OCI-M2 (cell line): ENCODE measurements at regions not wholly inside any gene's neighbourhood (a gene's known extent, or its start where the extent isn't known, plus 50 kb on each side); places are given as distances from the start of the nearest gene placed in this dataset.
"Not testable (repeated sequence)": the region's sequence is repeated elsewhere in the genome, so short reads cannot be mapped to it uniquely, and the experiment has no call there.

Source experiments
- DNase-seq: peaks from one replicate; lab custom pipeline; 2025; ENCODE audit not compliant: unreplicated experiment; lab: John Stamatoyannopoulos, UW

DNA sequence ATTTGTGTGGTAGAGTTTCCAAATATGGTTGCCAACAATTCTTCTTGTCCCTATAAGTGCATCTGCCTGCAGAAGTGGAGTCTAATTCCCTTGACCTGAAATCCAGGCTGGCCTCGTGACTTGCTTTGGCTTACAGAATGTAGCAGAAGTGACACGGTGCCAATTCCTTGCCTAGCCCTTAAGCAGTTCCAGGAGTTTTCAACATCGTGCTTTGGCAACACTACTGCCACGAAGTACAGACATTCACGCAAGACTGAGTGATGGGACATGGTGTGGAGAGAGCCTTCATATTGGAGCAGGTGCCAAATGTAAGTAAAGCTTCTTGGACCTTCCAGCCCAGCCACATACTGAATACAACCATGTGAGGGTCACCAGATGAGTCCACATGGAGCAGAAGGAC, 92.9 kb upstream of the NEK6 start:
- DNase-seq = no peak

DNA sequence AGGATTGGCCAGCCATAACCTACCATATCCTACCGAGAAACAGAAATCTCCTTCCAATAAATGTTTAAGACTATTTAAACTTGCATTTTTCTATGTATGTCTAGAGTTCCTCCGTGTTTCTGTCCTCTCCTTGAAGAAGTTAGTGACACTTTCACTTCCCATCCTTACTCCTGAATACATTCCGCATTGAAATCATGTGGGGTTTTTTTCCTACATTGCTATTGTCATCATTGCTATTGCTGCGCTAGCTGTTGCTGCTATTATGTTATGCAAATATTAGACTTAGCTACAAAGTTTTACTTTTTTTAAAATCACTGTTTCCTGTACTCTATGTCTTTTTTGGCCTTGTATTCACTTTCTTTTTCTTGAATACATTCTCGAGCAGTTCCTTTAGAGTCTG, 83.3 kb upstream of the NEK6 start:
- DNase-seq = no peak

DNA sequence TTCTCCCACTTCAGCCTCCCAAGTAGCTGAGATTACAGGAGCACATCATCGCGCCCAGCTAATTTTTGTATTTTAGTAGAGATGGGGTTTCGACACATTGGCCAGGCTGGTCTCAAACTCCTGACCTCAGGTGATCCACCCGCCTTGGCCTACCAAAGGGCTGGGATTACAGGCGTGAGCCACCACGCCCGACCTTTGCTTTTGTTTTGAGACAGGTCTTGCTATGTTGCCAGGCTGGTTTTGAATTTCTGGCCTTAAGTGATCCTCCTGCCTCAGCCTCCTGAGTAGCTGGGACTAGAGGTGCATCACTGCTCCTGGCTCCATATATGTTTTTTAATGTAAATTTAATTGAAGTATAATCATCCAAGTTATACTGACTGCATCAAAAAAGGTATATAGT, 80.2 kb upstream of the NEK6 start:
- not testable (repeated sequence) for DNase-seq

DNA sequence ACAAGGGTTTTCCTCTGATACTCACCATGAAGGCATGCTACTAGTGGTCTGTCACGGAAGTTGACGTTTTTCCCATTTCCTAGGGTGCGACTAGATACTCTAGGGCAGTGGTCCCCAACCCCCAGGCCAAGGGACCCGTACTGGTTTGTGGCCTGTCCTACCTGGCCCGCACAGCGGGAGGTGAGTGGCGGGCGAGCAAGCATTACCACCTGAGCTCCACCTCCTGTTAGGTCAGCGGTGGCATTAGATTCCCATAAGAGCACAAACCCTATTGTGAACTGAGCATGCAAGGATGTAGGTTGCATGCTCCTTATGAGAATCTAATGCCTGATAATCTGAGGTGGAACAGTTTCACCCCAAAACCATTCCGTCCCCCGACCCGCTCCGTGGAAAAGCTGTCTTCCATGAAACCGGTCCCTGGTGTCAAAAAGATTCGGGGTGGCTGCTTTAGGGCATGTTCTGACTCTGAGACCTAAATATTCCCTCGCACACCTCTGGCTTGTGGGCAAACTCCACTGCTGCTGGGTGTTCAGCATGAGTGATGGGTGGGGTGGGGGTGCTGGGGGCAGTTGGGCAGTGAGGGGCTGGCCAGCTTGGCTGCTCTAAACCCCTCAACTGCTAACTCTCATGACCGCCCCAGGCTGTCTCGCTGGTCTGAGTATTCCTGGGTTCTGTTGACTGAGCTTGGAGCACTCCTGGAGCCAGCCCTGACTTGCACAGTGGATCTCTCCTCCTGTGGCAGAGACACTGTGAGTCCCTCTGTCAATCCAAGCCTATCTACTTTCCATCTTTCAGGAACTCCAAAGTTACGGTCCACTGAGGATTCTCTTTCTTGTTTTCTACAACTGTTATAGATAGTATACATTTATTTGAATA, 78.3 kb upstream of the NEK6 start:
- DNase-seq = no peak

DNA sequence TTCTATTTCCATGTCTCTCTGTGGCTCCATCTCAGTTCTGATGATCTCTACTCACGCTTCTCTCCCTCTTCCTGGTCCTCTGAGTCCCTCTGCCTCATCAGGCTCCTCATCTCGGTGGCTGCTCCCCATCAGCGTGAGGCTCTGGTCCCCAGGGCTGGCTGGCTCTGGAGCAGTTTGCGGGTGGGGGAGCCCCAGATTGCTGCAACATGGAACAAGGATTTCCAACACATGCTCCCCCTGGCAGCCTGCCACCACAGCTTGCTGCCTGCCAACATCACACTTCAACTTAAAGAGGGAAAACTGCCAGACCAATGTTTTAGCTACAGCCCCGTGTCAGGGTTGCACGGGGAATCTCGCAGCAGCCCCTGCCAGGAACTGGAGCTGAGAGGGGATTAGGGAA, 77.2 kb upstream of the NEK6 start:
- DNase-seq = no peak

DNA sequence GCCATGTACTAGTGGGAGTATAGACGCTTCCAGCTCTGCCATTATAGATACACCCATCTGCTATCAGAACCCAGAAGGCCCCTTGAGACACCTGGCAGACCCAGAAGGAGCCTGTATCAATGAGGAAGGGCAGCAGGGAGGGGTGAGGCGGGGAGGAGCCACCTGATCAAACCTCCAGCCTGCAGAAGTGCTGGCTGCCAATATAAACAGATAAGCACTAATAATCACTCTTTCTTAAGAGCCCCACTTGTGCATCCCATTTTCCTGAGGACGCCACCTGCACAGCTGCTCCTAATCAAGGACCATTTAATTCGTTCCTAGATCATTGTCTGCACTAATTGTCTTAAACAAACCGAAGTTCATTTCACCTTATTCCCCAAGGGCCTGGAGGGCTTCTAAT, 75.0 kb upstream of the NEK6 start:
- DNase-seq = no peak

DNA sequence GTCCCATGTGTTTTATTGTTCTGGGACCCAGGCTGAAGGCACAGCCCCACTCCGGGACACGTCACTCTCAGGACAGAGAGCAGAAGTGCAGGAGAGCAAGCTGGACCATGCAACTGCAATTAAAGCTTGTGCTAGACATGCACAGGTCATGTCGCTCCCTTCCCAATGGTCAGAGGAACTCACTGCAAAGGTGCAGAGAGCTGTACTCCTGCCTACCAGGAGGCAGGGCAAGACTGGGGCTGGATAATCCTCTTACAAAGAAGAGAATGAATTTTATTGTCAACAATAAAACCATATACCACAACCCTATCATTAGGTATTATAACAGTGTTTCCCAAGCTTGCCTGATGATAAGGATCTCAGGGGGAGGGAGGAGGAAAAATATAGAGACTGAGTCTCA, 74.0 kb upstream of the NEK6 start:
- no peak for DNase-seq

DNA sequence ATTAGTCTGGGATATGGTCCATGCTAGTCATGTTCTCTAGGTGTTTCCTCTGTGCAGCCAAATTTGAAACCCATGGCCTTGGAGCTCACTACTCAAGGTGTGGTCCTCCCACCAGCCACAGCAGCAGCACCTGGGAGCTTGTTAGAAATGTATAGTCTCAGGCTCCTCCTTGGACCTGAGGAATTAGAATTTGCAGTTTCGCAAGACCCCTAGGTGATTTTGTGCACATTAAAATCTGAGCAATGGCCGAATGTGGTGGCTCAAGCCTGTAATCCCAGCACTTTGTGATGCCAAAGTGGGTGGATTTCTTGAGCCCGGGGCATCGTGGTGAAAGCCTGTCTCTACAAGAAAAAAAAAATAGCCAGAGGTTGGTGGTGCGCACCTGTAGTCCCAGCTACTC, 72.3 kb upstream of the NEK6 start:
- no peak for DNase-seq

DNA sequence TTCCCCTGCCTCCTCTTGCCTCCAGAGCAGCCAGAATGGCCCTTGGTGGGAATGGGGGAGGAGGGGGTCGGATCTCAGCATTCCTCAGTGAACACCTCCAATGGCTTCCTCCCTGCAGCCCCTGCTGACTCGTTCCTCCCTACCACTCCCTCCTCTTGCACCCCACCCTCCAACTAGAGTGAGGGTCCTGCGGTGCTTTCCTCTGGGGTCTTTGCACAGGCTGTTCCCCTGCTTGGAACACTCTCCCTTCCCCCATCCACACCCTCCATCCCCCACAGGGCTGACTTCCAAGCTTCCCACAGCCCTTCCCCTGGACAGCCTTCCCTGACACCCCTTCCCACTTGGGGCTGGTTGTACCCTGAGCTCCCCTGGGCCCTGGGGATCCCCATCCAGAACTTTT, 70.4 kb upstream of the NEK6 start:
- no peak for DNase-seq

DNA sequence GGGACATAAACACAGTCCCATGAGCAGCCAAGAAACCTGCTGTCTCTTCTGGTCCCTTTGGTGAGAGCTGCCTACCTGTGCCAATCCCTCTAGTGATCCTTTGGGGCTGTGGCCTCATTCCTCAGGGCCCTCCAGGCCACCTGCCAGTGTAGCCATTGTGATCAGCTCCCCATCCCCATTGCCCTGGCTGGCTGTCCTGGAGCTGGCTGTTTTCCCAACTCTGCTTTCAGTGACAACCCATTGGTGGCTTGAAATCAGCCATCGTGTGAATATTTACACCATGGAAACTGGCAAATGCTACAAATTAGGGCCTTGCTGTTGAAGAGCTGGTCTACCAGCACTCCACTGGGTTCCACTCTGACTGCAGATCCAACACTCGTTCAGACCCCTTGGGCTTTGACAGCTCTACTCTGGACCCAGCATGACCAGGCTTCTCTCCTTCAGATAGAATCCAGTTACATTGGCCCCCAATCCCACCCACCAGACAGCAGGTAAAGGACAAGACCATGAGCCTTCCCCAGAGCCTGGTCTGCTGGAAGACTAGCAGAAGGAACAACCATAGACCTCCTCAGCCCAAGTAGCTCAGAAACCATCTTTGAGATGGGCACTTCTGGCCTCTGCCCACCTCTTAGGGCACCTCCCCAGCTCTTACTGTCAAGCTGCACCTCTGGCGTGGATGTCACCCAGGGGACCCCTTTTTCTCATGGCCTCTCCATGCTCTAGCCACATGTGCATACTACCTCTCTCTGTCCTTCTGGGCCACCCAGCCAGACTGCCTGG, 69.2 kb upstream of the NEK6 start:
- DNase-seq = no peak

DNA sequence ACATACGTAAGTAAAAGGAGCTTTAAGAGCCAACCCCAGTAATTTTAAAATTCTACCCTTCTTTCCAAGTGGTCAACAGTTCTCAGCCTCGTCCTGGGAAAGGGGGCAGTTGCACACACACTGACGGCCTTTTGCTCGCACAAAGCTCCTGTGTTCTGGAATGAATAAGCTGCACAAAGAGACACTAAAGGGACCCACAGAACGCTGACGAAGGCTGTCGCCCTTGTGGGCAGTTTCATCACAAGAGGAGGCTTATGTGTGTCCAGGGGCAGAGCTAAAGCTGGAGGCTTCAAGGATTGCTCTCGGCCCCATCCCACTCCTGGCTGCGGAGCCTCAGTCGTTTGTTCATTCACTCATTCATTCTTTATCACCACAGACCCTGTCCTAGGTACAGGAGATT, 67.0 kb upstream of the NEK6 start:
- no peak for DNase-seq

DNA sequence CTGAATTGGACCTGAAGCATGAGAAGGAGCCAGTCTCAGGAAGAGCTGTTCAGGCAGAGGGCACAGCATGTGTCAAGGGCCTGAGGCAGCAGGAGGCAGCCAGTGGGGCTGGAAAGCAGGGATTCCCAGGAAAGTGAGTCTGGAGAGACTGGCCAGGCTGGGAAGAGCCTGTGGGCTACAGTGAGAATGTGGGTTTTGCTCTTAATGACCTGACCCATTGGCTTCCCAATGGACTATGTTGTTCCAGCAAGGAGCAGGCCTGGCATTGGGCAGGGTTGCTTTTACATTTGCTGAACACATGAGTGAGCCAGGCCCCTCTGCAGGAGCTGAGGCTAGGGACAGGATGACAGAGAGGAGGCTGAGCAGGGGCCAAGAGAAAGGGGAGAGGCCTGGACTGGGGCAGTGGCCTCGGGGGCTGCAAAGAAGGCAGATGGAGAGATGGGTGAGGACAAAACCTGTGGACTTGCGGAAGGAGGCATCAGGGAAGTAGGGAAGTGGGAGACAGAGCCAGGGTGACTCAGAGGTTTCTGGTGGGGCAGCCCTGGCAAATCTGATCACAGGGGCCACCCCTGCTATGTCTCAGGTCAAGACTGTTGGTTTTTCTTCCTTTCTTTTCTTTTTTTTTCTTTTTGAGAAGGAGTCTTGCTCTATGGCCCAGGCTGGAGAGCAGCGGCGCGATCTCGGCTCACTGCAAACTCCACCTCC, 65.9 kb upstream of the NEK6 start:
- no peak for DNase-seq

DNA sequence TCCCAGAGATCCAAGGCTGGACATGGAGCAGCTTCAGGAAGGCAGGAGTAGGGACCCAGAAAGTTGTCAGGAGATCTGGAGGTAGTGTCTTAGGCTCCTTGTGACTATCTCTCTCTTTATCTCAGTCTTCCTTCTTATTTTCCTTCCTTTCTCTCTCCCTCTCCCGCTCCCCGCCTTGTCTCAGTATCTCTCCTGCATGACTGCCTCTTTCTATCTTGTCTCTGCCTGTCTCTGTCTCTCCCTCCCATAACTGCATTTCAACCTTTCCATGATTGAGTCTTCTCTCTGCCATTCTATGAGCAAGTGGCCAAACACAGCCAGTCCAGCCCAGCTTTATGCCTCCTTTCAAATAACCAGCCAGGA, 61.0 kb upstream of the NEK6 start:
- DNase-seq = no peak

DNA sequence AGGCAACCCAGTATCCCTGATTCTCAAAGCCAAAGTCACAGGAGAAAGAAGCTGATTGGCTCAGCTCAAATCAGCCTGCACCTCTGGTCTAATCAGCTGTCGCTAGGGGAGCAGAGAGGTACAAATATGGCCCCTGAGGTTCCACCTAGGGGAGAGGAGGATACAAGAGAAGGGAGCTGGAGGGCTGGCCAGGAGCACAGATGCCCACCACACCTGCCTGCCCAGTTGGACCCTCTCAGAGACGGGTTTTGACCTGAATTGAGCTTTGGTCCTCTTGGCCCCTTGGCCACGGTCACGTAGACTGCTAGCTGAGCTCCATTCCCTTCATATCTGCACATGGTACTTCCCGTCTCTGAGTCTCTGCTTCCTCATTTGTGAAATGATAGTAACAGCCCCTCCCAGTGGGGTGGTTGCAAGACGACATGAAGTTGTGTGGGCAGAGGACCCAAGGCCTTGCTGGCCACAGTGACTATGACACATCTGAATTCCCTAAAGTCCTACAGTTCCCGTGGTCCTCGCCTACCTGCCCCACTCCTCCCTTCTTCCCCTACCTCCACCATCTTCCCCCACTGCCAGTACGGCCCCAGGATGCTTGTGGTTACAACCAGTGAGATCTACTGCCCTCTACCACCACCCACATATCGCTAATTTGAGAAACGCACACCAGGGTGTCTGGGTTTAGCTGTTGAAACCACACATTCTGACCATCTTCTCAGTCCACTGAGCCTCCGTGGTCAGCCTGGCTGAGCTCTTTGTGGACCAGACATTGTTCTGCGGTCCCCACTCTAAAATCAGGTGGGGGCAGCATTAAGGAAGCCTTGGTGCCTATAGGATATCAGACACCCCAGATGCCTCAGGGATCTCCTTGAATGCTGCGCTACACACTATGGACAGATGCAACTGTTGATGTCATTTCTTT, 60.3 kb upstream of the NEK6 start:
- DNase-seq = no peak

DNA sequence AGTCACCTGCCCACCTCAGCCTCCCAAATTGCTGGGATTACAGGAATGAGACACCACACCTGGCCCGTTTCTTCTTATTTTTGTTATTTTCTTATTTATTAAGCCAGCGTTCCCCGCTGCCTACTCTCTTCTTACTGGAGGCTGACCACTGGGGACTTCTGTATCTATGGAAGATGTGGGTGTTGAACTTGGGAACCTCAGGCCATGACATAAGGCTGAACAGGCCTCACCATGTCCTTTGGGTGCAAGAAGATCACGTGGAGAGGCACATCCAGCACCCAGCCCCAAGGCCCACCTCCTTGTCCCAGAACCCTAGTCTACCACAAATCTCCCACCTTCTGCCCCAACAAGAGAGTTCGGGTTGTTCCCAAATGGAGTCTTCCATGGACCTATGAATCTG, 59.4 kb upstream of the NEK6 start:
- no peak for DNase-seq

DNA sequence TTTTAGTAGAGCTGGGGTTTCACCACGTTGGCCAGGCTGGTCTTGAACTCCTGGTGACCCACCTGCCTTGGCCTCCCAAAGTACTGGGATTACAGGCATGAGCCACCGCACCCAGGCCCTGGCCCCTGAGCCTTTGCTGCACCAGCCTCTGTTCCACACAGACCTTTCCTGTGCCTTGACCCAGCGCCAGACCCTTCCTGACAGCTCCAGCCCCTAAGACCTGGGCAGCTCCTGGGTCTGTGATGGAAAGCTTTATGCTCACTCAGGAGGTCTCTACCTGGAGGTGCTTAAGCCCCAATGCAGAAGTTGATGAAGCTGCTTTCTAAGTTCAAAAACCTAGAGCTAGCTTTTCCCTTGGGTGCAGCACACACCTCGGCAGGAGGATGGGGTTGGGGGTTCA, 58.8 kb upstream of the NEK6 start:
- DNase-seq = no peak

DNA sequence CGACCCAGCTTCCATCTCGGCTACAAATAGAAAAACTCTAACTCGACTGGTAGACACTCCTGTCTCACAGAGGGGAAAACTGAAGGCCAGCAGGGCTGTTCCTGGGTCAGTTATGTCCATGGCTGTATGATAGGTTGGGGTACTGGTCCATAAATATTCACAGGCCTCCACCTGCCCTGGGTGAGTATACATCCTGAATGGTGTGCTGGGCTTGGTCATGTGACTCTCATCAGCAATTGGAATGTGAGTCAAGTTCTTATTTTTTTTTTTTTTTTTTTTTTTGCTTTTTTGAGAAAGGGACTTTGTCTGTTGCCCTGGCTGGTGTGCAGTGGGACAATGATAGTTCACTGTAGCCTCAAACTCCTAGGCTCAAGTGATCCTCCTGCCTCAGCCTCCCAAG, 58.3 kb upstream of the NEK6 start:
- DNase-seq = no peak

DNA sequence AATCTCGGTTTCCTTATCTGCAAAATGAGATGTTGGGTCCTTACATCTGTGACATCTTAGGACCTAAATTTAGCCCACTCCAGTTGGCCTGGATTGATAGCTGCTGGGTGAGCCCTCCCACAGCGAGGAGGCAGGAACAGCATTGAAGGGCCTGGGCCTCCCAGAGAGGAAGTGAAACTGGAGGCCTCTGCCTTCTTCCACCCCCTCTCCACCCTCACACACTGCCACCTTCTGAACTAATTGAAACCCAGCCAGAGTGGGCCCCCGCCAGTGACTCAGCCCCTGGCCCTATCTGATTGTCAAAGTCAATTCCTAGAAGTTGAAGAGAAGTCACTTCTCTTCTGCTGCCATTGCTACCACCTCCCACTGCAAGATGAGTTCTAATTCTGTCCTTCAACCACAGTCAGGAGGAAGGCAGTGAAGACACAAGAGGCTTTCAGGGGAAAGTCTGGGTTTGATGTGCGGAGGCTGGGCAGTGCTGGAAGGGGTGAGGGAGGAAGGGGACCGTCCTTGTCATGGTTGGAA, 55.2 kb upstream of the NEK6 start:
- peak; percentile 29 for DNase-seq

DNA sequence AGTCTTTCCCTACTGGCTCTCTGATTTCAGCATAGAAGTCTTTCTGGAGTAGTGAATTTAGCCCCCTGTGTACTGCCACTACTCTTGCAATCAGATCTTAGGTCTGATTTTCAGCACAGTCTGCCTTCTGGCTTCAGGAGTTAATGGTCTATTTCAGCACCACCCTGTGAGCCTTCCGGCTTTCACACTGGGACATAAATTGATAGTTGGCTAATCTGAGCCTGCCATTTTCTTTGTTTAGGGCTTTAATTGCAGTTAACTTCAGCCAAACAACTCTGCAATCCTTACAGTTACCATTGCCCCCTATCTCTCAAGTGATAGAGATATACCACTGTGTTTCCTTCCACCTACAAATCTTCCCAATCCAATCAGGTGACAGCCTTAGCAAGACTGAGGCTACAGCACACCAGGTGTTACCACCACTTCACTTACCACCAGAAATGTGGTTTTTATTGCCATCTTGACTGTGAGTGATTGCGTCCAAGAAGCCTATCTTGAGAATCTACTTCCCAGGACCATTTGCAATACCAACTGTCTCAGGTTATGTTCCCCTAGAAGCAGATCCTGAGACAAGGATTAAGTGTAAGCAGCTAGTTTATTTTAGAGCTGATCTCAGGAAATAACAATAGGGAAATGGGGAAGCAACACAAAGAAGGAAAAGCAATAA, 51.9 kb upstream of the NEK6 start:
- no peak for DNase-seq

DNA sequence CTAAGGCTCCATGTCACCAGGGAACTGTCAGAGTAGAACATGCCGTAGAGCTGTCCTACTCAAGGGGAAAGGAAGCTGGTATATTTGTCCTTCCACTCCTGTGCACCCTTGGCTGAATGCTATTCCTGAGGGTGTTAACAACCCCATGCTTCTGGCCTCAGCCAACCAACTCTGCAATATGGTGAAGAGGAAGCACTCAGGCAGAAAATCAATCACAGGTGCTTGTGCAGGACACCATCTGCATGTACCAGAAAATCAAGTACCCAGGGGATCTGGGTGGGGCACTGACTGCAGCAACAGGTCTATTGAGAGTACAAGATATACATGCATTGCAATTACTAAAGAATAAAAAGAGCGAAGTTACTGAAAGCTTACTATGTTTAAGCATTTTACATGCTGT, 51.4 kb upstream of the NEK6 start:
- no peak for DNase-seq
